NCI-H748 treated with DMSO at 0.1 percent for 48 hours (cell line): ENCODE measurements at regions not wholly inside any gene's neighbourhood (a gene's known extent, or its start where the extent isn't known, plus 50 kb on each side); places are given as distances from the start of the nearest gene placed in this dataset.

Source experiments
- DNase-seq: peaks from one replicate; lab custom pipeline; 2025; lab: John Stamatoyannopoulos, UW

- DNase-seq, result no peak
Observed at GRCh38 chr5:3825531-3826451, 230.2 kb downstream of the IRX1 start.

GRCh38 chr5:3827624-3828023 is 232.0 kb downstream of the IRX1 start:
- DNase-seq, result no peak

- DNase-seq, result no peak
Observed at GRCh38 chr5:3828761-3829160, 233.1 kb downstream of the IRX1 start.

GRCh38 chr5:3833566-3833965 is 237.9 kb downstream of the IRX1 start:
- DNase-seq, result no peak

- DNase-seq, result no peak
Observed at GRCh38 chr5:3835811-3836210, 240.2 kb downstream of the IRX1 start.

GRCh38 chr5:3836528-3836927 is 240.9 kb downstream of the IRX1 start:
- no peak for DNase-seq

GRCh38 chr5:3837506-3837905 is 241.9 kb downstream of the IRX1 start:
- no peak for DNase-seq

- DNase-seq, result no peak
Observed at GRCh38 chr5:3839151-3839550, 243.5 kb downstream of the IRX1 start.

- no peak for DNase-seq
Observed at GRCh38 chr5:3842591-3842990, 247.0 kb downstream of the IRX1 start.

GRCh38 chr5:3843706-3844105 is 248.1 kb downstream of the IRX1 start:
- DNase-seq, result no peak

- DNase-seq, result no peak
Observed at GRCh38 chr5:3844266-3844665, 248.6 kb downstream of the IRX1 start.

GRCh38 chr5:3845230-3845629 is 249.6 kb downstream of the IRX1 start:
- no peak for DNase-seq

- no peak for DNase-seq
Observed at GRCh38 chr5:3852161-3852916, 256.7 kb downstream of the IRX1 start.

- DNase-seq, result no peak
Observed at GRCh38 chr5:3853362-3853761, 257.7 kb downstream of the IRX1 start.

GRCh38 chr5:3854188-3854821 is 258.7 kb downstream of the IRX1 start:
- DNase-seq, result no peak

- no peak for DNase-seq
Observed at GRCh38 chr5:3856036-3856435, 260.4 kb downstream of the IRX1 start.

GRCh38 chr5:3858524-3858923 is 262.9 kb downstream of the IRX1 start:
- DNase-seq, result no peak

GRCh38 chr5:3862906-3863305 is 267.3 kb downstream of the IRX1 start:
- DNase-seq, result no peak

- DNase-seq, result no peak
Observed at GRCh38 chr5:3875144-3875543, 279.5 kb downstream of the IRX1 start.

GRCh38 chr5:3878267-3878666 is 282.6 kb downstream of the IRX1 start:
- no peak for DNase-seq

- DNase-seq, result no peak
Observed at GRCh38 chr5:3883040-3883439, 287.4 kb downstream of the IRX1 start.

GRCh38 chr5:3886524-3887451 is 291.2 kb downstream of the IRX1 start:
- DNase-seq, result no peak
